ENCODE measurements at regions not wholly inside any gene's neighbourhood (a gene's known extent, or its start where the extent isn't known, plus 50 kb on each side); places are given as distances from the start of the nearest gene placed in this dataset.
A peak's percentile ranks its signal among the peaks of the same experiment; 100 is the strongest.
"Not testable (repeated sequence)": the region's sequence is repeated elsewhere in the genome, so short reads cannot be mapped to it uniquely, and the experiment has no call there.

DNA sequence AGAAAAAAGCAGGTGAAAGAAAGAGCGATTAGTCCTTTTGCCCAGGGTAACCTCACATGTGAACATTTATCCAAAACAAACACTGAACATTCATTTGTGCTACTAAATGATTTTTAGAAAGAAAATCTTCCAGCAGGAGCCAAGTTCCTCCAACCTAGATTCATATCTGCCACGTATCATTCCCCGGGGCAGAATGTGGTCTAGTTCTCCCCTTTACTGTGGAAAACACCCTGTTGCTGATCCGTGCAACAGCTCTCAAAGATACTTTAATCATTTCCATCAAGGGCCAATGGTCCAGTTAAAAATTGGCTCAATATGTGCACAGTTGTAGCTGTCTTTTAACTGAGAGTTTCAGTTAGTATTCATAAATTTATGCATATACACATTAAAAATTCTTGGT, 479.1 kb downstream of the ATP23 start:
- no peak overlapping the region for H3K4me3 ChIP-seq
- no peaks in the 10 kb centered on the region for H3K27me3 ChIP-seq
- H3K36me3 ChIP-seq: no peaks in the 10 kb centered on the region
- H3K4me1 ChIP-seq: no peaks in the 10 kb centered on the region
- TF ChIP-seq, protein P1, sequence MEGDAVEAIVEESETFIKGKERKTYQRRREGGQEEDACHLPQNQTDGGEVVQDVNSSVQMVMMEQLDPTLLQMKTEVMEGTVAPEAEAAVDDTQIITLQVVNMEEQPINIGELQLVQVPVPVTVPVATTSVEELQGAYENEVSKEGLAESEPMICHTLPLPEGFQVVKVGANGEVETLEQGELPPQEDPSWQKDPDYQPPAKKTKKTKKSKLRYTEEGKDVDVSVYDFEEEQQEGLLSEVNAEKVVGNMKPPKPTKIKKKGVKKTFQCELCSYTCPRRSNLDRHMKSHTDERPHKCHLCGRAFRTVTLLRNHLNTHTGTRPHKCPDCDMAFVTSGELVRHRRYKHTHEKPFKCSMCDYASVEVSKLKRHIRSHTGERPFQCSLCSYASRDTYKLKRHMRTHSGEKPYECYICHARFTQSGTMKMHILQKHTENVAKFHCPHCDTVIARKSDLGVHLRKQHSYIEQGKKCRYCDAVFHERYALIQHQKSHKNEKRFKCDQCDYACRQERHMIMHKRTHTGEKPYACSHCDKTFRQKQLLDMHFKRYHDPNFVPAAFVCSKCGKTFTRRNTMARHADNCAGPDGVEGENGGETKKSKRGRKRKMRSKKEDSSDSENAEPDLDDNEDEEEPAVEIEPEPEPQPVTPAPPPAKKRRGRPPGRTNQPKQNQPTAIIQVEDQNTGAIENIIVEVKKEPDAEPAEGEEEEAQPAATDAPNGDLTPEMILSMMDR (IDR thresholded peaks at IDR 0.05): no peak
- intact Hi-C loops (cut with DNase I): no loop called here
- ATAC-seq (no peak), DNase-seq (no peak)
- H3K9me3 ChIP-seq: no peaks in the 10 kb centered on the region
- no peak overlapping the region for H3K27ac ChIP-seq

DNA sequence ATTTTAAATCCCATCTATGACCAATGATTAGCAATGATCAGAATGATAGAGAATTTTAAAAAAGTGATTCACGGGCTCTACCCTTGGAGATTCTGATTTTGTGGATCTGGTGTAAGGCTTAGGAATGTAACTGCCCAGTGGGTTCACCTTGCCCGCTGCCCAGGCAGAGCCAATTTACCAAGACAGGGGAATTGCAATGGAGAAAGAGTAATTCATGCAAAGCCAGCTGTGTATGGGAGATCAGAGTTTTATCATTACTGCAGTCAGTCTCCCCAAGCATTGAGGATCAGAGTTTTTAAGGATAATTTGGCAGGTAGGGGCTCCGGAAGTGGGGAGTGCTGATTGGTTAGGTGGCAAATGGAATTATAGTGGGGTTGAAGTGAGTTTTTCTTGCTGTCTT, 480.6 kb downstream of the ATP23 start:
- no peaks in the 10 kb centered on the region for H3K27me3 ChIP-seq
- intact Hi-C loops (cut with DNase I): no loop called here
- no peak for ATAC-seq

DNA sequence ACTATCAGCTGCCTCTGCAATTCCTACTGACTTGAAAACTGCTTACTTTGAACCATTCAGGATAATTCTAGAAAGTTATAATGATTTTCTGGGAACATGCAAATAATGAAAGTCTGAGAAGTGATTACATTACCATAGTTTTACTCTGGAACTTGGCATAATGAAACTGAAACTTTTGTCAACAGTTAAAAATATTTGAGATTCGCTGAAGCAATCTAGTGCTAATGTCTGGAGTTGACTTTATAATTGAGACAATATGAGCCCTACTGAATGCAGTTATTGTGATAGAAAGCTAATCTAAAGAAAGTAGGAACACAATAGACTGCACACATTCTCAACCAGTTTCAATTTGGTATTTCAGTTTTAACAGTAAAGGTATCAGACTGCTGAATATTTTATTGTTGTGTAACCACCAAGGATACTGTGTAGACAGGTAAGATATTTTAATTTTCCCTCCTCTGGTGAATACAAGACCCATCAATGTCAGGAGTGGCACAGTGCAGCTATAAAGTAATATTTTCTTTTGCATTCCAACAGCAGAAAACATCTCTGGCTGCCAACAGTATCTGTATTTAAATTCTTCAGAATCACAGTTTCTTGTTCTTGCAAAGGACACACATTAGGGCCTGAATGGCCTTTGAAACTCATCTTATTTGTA, 483.5 kb downstream of the ATP23 start:
- intact Hi-C loops (cut with DNase I): no loop called here
- ATAC-seq: no peak

More for the DNA sequence above, 480.6 kb downstream of the ATP23 start:
- TF ChIP-seq, protein P1 (IDR thresholded peaks at IDR 0.05): no peak
- H3K36me3 ChIP-seq: no peaks in the 10 kb centered on the region
- H3K27ac ChIP-seq: no peak overlapping the region
- no peaks in the 10 kb centered on the region for H3K9me3 ChIP-seq
- no peak for DNase-seq
- no peak overlapping the region for H3K4me3 ChIP-seq
- no peaks in the 10 kb centered on the region for H3K4me1 ChIP-seq

DNA sequence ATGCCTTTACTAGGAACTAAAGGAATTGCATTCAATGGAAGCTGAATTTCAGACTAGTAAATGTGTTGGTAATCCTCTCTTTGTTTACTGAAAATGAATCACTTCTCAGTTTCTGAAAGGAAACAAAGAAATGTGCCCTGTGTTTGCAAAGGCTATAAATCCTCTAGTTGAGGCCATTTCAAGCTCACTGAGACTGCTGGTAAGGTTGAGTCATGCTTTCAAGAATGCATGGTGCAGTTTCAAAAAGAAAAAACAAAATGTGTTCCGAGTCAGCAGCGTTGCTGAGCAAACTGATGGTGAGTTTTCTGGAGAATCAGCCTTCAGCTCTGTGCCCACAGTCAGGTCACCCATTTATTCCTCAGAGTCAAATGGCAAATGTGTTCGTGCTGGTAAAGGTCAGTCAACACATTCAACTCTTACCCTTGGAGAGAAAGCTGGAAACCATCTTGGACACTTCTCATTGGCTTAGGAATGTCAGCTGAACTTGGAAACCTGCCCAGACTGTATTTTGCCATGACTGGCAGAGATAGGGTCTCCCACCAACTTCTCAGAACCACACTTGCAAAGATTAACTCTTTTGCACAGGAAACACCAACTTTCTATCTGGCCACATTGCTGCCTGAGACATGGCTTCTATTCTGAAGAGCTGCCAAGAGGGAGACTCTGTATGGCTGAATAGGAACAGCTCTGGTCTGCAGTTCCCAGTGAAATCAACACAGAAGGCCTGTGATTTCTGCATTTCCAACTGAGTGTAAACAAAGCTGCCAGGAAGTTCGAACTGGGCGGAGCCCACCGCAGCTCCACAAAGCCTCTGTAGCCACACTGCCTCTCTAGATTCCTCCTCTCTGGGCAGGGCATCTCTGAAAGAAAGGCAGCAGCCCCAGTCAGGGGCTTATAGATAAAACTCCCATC, 484.4 kb downstream of the ATP23 start:
- intact Hi-C loops (cut with DNase I): no loop called here

More for the DNA sequence above, 483.5 kb downstream of the ATP23 start:
- no peak for DNase-seq
- TF ChIP-seq, protein P1 (IDR thresholded peaks at IDR 0.05): no peak
- H3K27ac ChIP-seq: peak overlapping the region; percentile 11
- H3K36me3 ChIP-seq: no peaks in the 10 kb centered on the region
- no peaks in the 10 kb centered on the region for H3K27me3 ChIP-seq
- no peaks in the 10 kb centered on the region for H3K4me1 ChIP-seq
- H3K9me3 ChIP-seq: no peaks in the 10 kb centered on the region
- no peak overlapping the region for H3K4me3 ChIP-seq

DNA sequence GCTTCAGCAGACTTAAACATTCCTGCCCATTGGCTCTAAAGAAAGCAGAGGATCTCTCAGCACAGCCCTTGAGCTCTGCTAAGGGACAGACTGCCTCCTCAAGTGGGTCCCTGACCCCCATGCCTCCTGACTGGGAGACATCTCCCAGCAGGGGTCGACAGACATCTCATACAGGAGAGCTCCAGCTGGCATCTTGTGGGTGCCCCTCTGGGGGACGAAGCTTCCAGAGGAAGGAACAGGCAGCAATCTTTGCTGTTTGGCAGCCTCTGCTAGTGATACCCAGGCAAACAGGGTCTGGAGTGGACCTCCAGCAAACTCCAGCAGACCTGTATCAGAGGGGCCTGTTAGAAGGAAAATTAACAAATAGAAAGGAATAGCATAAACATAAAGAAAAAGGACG, 485.1 kb downstream of the ATP23 start:
- H3K27me3 ChIP-seq; DNase-seq; ATAC-seq; H3K9me3 ChIP-seq; H3K27ac ChIP-seq; H3K4me1 ChIP-seq; intact Hi-C loops (cut with DNase I); H3K36me3 ChIP-seq; H3K4me3 ChIP-seq: not testable (repeated sequence)

More for the DNA sequence above, 484.4 kb downstream of the ATP23 start:
- ATAC-seq (no peak), DNase-seq (no peak)
- Histone ChIP-seq H3K9me3 (no peaks in the 10 kb centered on the region), H3K36me3 (no peaks in the 10 kb centered on the region), H3K27ac (peak overlapping the region; percentile 11), H3K4me3 (no peak overlapping the region), H3K27me3 (no peaks in the 10 kb centered on the region), H3K4me1 (no peaks in the 10 kb centered on the region)
- TF ChIP-seq, protein P1 (IDR thresholded peaks at IDR 0.05): no peak

DNA sequence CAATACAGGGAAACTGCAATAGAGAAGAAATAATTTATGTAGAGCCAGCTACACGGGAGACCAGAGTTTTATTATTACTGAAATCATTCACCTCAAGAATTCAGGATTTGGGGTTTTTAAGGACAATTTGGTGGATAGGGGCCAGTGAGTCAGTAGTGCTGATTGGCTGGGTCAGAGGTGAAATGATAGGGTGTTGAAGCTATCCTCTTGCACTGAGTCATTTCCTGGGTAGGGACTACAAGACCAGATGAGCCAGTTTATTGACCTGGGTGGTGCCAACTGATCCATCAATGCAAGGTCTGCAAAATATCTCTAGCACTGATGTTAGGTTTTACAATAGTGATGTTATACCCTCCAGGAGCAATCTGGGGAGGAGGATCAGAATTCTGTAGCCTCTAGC, 486.3 kb downstream of the LRIG3 start:
- intact Hi-C loops (cut with DNase I): no loop called here
- Histone ChIP-seq H3K9me3 (no peaks in the 10 kb centered on the region), H3K36me3 (no peaks in the 10 kb centered on the region), H3K4me1 (no peaks in the 10 kb centered on the region), H3K27ac (no peak overlapping the region), H3K4me3 (no peak overlapping the region), H3K27me3 (no peaks in the 10 kb centered on the region)
- DNase-seq (no peak), ATAC-seq (no peak)
- TF ChIP-seq, protein P1 (IDR thresholded peaks at IDR 0.05): no peak
